ENCODE measurements at regions not wholly inside any gene's neighbourhood (a gene's known extent, or its start where the extent isn't known, plus 50 kb on each side); places are given as distances from the start of the nearest gene placed in this dataset.

DNA sequence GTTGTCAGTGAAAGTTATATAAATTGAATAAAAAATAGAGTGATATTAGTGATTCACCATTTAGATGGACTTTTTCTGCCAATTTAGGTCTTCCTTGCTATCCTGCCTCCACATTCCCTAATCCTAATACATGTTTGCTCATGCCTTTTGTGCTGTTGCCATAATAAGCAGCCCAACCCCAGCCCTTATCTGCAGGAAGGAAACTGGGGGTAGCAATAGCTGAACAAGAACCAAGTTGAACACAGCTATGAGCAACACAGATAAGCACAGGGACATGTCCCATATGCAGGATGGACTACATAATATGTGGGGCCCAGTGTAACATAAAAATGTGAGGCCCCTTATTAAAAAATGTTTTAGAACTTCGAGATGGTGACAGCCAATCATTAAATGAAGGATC is 91.2 kb upstream of the AHR start:
- H3K9ac ChIP-seq (ENCODE audit: control insufficient read depth, insufficient read depth, low read length), result no peak overlapping the region
- no TSS peak for BruUV-seq (replicated peaks)
- ATAC-seq (no peak), FAIRE-seq (no peak), DNase-seq (ENCODE audit: low read depth, low spot score) (no peak)
- POLR2A ChIA-PET, result no interaction called here
- no peak overlapping the region for H3K4me3 ChIP-seq
- no peaks in the 10 kb centered on the region for H3K79me2 ChIP-seq (ENCODE audit: control insufficient read depth, insufficient read depth, low read length)
- WGBS (ENCODE audit: insufficient coverage, insufficient replicate concordance, low lambda C conversion rate, missing lambda C conversion rate), result 0% methylated on average over 1 of the region's 1 CpG
- CTCF ChIA-PET, result interaction anchor here (1.1 kb wide), 1 partner anchor 12 kb away, joined by 3 read pairs; no protein-coding TSS in a partner anchor
- SMC1A ChIA-PET (ENCODE audit: uncharacterized antibody, unreplicated experiment), result interaction anchor here (1.5 kb wide), 1 partner anchor 21 kb away, joined by 4 read pairs; no protein-coding TSS in a partner anchor
- intact Hi-C loops (cut with micrococcal nuclease; ENCODE audit: unreplicated experiment), result no loop called here
- no peak overlapping the region for H2AFZ ChIP-seq (ENCODE audit: control insufficient read depth, low read depth, low read length)
- H3K4me1 ChIP-seq (ENCODE audit: control insufficient read depth, insufficient read depth, low read length), result no peaks in the 10 kb centered on the region
- H3K27me3 ChIP-seq (replicated peaks in 1 of 2; ENCODE audit: control insufficient read depth in 2 of 2, insufficient read depth in 2 of 2, low read length in 1 of 2), result no peaks in the 10 kb centered on the region
- no peak overlapping the region for H3K27ac ChIP-seq (ENCODE audit: control insufficient read depth, insufficient read depth)
- RAD21 ChIA-PET (ENCODE audit: unreplicated experiment), result no interaction called here
- TF ChIP-seq, protein P1, sequence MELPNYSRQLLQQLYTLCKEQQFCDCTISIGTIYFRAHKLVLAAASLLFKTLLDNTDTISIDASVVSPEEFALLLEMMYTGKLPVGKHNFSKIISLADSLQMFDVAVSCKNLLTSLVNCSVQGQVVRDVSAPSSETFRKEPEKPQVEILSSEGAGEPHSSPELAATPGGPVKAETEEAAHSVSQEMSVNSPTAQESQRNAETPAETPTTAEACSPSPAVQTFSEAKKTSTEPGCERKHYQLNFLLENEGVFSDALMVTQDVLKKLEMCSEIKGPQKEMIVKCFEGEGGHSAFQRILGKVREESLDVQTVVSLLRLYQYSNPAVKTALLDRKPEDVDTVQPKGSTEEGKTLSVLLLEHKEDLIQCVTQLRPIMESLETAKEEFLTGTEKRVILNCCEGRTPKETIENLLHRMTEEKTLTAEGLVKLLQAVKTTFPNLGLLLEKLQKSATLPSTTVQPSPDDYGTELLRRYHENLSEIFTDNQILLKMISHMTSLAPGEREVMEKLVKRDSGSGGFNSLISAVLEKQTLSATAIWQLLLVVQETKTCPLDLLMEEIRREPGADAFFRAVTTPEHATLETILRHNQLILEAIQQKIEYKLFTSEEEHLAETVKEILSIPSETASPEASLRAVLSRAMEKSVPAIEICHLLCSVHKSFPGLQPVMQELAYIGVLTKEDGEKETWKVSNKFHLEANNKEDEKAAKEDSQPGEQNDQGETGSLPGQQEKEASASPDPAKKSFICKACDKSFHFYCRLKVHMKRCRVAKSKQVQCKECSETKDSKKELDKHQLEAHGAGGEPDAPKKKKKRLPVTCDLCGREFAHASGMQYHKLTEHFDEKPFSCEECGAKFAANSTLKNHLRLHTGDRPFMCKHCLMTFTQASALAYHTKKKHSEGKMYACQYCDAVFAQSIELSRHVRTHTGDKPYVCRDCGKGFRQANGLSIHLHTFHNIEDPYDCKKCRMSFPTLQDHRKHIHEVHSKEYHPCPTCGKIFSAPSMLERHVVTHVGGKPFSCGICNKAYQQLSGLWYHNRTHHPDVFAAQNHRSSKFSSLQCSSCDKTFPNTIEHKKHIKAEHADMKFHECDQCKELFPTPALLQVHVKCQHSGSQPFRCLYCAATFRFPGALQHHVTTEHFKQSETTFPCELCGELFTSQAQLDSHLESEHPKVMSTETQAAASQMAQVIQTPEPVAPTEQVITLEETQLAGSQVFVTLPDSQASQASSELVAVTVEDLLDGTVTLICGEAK (IDR thresholded peaks at IDR 0.05; ENCODE audit: borderline replicate concordance), result no peak
- TF ChIP-seq HDAC6 (IDR thresholded peaks at IDR 0.05; ENCODE audit: unreplicated experiment) (no peak), IRF4 (IDR thresholded peaks at IDR 0.05; ENCODE audit: low read depth, low read length) (no peak), EGR1 (IDR thresholded peaks at IDR 0.05; ENCODE audit: borderline replicate concordance in 1 of 2, low read depth in 2 of 2, low read length in 2 of 2) (no peak), RBBP5 (conservative IDR thresholded peaks at IDR 0.05) (no peak), RFX5 (IDR thresholded peaks at IDR 0.05; ENCODE audit: low read depth, low read length) (no peak), ASH2L (IDR thresholded peaks at IDR 0.05; ENCODE audit: borderline replicate concordance, low read depth) (no peak), SIX5 (IDR thresholded peaks at IDR 0.05; ENCODE audit: low read depth, low read length, severe bottlenecking) (no peak), BRCA1 (IDR thresholded peaks at IDR 0.05; ENCODE audit: low read depth, low read length) (no peak), SMARCA5 (IDR thresholded peaks at IDR 0.05) (no peak), CHD4 (IDR thresholded peaks at IDR 0.05) (no peak), ZNF622 (IDR thresholded peaks at IDR 0.05) (no peak)
- TF ChIP-seq, protein P2, sequence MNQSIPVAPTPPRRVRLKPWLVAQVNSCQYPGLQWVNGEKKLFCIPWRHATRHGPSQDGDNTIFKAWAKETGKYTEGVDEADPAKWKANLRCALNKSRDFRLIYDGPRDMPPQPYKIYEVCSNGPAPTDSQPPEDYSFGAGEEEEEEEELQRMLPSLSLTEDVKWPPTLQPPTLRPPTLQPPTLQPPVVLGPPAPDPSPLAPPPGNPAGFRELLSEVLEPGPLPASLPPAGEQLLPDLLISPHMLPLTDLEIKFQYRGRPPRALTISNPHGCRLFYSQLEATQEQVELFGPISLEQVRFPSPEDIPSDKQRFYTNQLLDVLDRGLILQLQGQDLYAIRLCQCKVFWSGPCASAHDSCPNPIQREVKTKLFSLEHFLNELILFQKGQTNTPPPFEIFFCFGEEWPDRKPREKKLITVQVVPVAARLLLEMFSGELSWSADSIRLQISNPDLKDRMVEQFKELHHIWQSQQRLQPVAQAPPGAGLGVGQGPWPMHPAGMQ (IDR thresholded peaks at IDR 0.05; ENCODE audit: borderline replicate concordance), result no peak
- TF ChIP-seq, protein P3, sequence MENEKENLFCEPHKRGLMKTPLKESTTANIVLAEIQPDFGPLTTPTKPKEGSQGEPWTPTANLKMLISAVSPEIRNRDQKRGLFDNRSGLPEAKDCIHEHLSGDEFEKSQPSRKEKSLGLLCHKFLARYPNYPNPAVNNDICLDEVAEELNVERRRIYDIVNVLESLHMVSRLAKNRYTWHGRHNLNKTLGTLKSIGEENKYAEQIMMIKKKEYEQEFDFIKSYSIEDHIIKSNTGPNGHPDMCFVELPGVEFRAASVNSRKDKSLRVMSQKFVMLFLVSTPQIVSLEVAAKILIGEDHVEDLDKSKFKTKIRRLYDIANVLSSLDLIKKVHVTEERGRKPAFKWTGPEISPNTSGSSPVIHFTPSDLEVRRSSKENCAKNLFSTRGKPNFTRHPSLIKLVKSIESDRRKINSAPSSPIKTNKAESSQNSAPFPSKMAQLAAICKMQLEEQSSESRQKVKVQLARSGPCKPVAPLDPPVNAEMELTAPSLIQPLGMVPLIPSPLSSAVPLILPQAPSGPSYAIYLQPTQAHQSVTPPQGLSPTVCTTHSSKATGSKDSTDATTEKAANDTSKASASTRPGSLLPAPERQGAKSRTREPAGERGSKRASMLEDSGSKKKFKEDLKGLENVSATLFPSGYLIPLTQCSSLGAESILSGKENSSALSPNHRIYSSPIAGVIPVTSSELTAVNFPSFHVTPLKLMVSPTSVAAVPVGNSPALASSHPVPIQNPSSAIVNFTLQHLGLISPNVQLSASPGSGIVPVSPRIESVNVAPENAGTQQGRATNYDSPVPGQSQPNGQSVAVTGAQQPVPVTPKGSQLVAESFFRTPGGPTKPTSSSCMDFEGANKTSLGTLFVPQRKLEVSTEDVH (IDR thresholded peaks at IDR 0.05; ENCODE audit: low read depth, partially characterized antibody), result no peak
- TF ChIP-seq, protein P4, sequence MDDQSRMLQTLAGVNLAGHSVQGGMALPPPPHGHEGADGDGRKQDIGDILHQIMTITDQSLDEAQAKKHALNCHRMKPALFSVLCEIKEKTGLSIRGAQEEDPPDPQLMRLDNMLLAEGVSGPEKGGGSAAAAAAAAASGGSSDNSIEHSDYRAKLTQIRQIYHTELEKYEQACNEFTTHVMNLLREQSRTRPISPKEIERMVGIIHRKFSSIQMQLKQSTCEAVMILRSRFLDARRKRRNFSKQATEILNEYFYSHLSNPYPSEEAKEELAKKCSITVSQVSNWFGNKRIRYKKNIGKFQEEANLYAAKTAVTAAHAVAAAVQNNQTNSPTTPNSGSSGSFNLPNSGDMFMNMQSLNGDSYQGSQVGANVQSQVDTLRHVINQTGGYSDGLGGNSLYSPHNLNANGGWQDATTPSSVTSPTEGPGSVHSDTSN (IDR thresholded peaks at IDR 0.05; ENCODE audit: insufficient replicate concordance, low read depth, low read length), result no peak
- no peaks in the 10 kb centered on the region for H3K9me3 ChIP-seq (replicated peaks; ENCODE audit: control insufficient read depth, insufficient read depth, low read length)
- H4K20me1 ChIP-seq (ENCODE audit: control insufficient read depth, insufficient read depth), result no peaks in the 10 kb centered on the region
- in situ Hi-C loops (cut with MboI), result no loop called here
- no peaks in the 10 kb centered on the region for H3K36me3 ChIP-seq (ENCODE audit: control insufficient read depth in 2 of 2, insufficient read depth in 2 of 2, low read length in 1 of 2)
- H3K4me2 ChIP-seq (ENCODE audit: control insufficient read depth, insufficient read depth), result no peak overlapping the region
